A673 (cell line): ENCODE measurements at regions not wholly inside any gene's neighbourhood (a gene's known extent, or its start where the extent isn't known, plus 50 kb on each side); places are given as distances from the start of the nearest gene placed in this dataset.

Source experiments
- EZH2 ChIP-seq: fragments of 200-600 bp; sonication (generic); IDR thresholded peaks from 2 replicates; pipeline ENCODE4 v1.6.1; 2017; ENCODE audit warnings: borderline replicate concordance, low read depth, mild to moderate bottlenecking, mixed read lengths, antibody characterized with exemption, low read length; ENCODE audit not compliant: poor library complexity, severe bottlenecking
- TF ChIP-seq, protein P1 (sequence below): fragments of 300-800, 200-600 bp; sonication (generic); conservative IDR thresholded peaks from 2 replicates; pipeline ENCODE4 v1.5.1; 2017; ENCODE audit warnings: low read depth, mild to moderate bottlenecking, antibody characterized with exemption, low read length, moderate library complexity, mixed read lengths

- TF ChIP-seq, protein P1, sequence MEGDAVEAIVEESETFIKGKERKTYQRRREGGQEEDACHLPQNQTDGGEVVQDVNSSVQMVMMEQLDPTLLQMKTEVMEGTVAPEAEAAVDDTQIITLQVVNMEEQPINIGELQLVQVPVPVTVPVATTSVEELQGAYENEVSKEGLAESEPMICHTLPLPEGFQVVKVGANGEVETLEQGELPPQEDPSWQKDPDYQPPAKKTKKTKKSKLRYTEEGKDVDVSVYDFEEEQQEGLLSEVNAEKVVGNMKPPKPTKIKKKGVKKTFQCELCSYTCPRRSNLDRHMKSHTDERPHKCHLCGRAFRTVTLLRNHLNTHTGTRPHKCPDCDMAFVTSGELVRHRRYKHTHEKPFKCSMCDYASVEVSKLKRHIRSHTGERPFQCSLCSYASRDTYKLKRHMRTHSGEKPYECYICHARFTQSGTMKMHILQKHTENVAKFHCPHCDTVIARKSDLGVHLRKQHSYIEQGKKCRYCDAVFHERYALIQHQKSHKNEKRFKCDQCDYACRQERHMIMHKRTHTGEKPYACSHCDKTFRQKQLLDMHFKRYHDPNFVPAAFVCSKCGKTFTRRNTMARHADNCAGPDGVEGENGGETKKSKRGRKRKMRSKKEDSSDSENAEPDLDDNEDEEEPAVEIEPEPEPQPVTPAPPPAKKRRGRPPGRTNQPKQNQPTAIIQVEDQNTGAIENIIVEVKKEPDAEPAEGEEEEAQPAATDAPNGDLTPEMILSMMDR: no peak
- no peak for TF ChIP-seq EZH2
These were observed 82.3 kb upstream of the SLC24A3 start for GRCh38 chr20:19129976-19130612.
